HG02571 (cell line): ENCODE measurements at regions not wholly inside any gene's neighbourhood (a gene's known extent, or its start where the extent isn't known, plus 50 kb on each side); places are given as distances from the start of the nearest gene placed in this dataset.
"Not testable (repeated sequence)": the region's sequence is repeated elsewhere in the genome, so short reads cannot be mapped to it uniquely, and the experiment has no call there.

Experiments
- ATAC-seq: cut with Tn5 transposase; IDR thresholded peaks from one replicate; pipeline ENCODE4 v1.9.1; 2021; ENCODE audit warnings: mild to moderate bottlenecking, moderate library complexity; ENCODE audit not compliant: unreplicated experiment

DNA sequence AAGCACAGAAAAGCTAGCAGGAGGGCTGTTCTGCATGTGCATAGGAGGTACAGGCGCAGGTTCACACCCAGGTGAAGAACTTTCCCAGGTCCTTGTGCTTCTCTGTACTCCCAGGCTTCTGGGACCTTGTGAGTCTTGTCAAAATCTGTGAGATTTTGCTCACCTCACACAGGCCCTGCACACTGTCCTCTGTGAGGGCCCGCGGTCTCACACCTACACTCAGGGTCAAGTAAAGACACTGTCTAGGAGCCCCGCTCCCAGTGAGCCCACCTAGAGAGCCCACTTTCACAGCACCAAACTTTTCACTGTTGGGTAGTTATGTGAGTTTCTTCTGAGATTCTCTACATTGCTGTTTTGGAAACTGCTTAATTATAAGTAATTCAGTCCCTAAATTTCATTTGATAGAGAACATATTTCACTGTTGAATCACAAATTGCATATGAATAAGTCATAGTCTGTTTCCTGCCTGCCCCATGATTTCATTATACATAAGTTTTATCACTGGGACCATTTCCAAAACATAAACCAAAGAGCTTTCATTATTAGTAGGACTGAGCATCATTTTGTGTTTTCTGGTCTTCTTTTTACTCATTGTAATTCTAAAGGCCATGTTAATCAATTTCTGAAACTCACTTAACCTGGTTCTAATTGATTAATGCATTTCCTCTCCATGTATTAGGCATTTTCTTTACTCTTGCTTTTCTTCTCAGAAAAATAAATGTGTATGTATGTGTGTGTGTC is 234.2 kb upstream of the SPOPL start:
- ATAC-seq, result no peak

DNA sequence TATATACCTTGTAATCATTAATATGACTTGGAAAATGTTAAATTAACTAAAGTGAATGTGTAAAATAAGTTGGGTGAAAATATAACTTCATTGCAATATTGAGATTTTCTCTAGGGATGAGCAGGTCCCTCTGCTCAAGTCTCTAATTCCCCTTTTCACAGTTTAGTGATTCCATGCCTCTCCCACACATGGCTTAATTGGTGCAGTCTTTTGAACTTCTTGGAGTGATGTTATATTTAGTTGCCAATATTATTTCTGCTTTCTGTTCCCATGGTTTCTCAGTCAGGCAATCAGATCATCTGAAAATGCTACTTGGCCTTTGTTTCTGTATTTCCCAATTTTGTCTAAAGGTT is 233.7 kb upstream of the SPOPL start:
- ATAC-seq, result no peak

DNA sequence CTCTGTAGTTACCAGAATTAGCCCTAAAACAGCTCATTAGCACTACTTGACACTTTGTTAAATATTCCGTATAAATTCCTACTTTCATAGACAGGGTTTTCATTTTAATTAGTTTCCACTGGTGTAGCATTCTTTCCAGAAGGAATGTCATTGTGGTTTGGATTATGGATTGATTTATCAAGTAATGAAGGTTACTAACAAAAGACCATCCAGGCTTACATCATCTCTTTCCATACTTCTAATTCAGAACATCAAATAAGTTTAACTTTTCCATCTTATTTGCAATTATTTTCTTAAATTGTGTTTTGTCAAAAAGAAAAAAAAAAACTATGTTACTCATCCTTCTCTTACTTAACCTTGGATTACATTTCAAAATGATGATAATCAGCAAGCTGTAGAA is 231.8 kb upstream of the SPOPL start:
- ATAC-seq, result no peak

DNA sequence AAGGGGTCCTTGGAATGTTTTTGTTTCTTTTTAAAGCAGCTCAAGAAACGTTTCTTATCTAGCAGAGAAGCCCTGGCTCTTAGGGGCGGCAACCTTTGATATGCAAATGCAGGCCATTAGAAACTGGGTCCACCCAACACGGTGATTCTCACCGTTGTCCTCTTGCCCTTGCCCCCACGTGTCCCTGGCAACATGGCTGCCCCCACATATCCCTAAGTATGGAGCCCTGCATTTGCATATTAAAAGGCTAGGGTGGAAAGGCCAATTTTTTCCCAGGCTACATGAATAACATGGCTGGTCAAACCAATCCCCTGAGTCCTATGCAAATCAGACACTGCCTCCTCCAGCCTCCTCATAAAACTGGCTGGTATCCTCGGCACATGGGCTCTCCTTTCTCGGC is 230.1 kb upstream of the SPOPL start:
- no peak for ATAC-seq

DNA sequence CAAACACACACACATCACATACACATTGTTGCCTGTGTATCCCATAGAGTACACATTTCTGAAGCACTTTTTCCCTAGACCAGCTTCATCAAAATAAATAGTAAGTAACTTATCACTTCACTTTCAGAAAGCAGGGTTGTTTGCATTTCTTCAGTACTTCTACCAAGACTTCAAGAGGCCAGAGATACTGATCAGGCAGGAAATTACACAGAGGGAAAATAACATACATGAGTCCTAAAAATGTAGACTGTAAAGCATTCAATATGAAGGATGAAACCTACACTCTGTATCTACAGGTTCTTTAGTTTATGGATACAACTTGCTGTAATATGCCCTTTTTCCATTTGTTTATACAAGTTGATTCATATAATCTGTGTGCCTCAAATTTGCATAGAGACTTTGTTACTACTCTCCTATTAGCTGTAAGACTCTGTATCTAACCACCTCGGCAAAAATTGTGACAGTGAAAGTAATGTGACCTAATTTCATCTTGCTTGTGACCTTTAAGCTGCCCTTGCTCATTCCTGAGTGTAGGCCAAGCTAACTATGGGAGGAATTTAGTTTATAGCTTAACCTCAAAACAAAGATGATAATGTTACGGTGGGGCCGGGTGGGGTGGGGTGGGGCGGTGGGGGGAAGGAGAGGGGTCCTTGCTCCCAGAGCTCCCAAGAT is 228.9 kb upstream of the SPOPL start:
- no peak for ATAC-seq

DNA sequence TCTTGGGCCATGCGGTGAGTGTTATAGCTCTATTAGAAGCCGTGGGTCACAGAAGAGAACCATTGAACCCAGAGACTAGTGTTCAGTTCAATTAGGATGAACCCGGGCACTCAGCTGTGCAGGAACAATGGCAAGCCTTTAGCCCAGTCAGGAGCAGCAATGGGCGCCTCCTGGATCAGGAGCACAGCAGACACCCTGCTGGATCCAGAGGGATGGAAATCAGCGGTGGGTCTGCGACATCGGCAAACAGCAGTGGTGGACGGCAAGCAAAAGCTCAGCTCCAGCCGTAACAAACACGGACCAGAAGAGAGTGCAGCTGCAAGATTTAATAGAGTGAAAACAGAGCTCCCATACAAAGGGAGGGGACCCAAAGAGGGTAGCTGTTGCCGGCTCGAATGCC is 228.3 kb upstream of the SPOPL start:
- not testable (repeated sequence) for ATAC-seq

DNA sequence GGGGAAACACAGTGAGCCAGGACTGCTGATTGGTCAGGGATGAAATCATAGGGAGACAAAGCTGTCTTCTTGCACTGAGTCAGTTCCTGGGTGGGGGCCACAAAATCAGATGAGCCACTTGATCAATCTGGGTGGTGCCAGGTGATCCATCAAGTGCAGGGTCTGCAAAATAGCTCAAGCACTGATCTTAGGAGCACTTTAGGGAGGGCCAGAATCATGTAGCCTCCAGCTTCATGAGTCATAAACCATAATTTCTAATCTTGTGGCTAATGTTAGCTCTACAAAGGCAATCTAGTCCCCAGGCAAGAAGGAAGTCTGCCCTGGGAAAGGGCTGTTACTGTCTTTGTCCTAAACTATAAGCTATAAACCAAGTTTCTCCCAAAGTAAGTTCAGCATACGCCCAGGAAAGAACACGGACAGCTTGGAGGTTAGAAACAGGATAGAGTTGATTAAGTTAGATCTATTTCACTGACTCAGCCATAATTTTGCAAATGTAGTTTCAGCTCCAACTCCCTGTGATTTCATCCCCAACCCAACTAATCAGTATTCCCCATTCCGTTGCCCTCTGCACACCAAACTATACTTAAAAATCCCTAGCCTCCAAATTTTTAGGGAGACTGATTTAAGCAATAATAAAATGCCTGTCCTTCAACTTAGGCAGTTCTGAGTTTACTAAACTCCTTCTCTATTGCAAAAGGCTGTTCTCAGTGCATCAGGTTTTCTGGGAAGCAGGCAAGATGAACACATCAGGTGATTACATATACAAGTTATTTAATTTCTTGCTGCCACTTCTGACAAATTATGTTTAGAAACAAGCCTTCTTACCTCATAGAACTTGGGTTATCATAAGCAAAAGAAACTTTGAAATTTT is 226.9 kb upstream of the SPOPL start:
- ATAC-seq, result no peak

DNA sequence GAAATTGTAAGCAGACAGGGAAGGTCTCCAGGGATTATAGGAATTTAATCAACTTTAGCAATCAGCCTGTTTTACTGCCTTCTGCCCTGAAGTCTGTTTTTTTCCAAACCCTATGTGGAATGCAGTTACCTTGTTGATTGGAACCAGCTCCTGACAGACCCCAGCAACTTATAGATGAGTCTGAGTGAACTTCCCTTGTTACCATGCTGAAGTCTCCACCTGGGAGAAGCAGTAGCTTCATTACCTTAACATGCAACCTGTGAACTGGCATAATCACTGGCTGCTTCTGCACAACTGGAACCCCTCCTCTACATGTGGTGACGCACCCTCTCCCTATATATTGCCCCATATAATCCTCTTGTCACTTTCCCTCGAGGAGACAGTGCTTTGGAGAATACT is 226.3 kb upstream of the SPOPL start:
- ATAC-seq, result no peak

DNA sequence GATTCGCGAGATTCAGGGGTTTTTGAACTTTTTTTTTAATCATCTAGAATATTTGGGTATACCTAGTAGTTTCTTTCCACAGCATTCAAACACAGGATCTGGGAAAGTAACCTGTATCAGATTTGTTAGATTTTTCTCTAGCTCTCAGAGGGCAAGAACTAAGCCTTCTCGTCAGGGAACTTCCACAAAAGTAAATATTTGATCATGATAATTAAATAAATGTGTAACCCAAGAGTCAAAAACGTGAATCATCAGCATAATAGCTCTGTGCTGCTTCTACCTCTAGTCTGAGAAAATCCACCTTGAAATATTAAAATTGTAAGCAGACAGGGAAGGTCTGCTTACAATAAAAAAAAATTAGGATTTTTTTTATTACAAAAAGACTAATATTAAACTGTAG is 225.7 kb upstream of the SPOPL start:
- no peak for ATAC-seq

DNA sequence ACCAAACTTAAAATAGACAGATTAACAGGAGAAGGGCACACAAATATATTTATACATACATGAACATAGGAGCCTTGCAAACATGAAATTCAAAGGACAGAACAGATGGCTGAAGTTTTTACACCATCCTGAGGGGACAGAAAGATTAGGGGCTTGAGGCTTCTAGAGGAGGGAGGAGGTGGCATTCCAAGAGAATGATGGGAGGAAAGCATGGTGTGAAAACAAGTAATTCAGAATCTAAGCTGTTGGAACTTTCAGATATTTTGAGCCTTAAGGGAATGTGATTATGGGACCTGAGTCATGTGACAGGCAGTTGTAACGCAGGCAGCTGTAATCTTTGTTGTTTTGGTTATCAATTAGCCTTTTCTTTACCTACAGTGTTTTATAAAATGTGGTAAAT is 225.2 kb upstream of the SPOPL start:
- no peak for ATAC-seq

DNA sequence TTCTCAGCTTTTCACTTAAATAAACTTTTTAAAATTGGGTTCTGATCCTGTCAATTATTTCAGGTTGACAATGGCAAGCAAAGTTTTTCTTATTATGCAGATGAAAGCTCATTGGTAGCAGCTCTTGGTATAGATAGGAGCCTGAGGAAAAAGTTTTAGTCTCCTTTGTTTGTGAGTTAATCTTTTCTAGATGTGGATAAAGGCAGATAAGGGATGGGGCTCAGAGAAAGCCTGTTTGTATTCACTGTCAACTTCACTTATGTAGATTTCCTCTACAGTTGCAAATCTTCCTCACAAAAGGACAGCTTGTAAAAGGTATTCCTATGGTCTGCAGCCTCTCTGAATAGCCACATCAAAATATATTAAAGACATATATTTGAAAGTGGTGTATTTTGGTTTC is 224.5 kb upstream of the SPOPL start:
- ATAC-seq, result no peak

DNA sequence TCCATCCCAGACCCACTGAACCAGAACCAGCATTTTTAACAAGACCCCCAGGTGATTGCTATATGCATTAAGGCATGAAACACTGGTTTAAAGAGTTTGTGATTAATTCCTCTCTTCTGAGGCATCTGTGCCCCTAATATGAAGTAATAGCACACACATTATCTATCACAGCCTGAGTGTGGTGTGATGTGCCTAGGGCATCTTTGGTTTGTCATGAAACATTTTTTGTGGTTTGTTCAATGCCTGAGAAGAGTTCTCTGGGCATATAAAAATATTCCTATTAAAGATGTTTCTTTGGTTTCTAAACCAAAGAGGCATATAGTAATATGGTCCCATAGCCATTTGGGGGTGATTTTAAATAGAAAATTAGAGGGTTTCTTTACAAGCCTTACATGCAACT is 221.7 kb upstream of the SPOPL start:
- no peak for ATAC-seq

DNA sequence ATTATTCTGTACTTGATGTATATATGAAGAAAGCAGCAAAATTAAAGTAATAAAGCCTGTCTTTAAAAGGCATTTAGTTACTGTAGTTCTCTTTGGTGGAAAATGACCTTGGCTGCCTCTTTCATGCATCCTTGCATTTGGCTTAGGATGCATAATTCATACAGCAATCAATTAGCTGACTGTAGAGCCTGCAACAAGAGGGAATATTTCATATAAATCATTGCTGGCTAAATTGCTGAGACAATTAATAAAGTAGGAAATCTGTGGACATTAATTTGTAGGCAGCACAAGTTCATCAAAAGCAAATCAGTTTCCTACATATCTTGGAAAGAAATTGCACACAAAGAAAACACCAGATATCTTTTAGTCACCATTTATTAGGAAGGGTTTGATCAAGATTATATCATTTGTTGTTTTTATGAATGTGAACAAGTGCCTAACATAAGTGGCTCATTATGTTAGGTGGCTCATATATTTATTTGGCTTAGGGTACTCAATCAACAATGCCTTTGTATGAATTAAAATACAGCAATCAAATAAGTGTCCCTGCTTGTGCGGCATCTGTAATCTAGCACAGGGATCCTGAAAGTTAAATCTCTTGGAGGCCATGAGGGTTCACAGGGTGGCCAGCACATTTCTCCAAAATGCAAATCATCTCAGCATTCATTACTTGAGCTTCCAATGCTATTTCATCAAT is 220.4 kb upstream of the SPOPL start:
- ATAC-seq, result no peak

DNA sequence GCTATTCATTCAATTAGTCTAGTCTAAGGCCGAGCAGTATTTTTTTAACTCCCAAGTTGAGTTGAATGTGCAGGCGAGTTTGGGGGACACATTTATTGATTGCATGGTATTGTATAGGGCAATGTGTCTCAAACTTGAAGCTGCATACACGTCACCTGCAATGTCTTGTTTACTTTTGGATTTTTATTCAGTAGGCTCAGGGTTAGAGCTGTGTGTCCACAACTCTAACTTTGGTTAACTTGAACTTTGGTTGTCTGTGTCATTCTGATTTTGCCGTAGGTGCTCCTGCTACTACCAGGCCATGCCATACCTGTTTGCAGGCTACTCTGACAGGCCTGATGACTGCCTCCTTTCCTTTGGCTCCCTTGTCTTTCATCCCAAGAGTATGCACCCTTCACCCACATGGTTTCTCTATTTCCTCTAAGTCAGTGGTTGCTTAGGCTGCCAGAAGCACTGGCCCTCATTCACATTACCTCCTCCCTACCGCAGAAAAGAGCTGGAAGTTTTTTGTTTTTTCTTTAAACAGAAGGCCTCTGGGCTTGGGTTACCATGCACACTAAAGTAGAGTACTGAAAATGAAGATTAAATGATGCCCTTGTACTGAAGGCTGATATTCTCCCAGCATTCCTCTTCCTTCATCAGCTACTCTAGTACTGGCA is 219.4 kb upstream of the SPOPL start:
- ATAC-seq, result no peak

DNA sequence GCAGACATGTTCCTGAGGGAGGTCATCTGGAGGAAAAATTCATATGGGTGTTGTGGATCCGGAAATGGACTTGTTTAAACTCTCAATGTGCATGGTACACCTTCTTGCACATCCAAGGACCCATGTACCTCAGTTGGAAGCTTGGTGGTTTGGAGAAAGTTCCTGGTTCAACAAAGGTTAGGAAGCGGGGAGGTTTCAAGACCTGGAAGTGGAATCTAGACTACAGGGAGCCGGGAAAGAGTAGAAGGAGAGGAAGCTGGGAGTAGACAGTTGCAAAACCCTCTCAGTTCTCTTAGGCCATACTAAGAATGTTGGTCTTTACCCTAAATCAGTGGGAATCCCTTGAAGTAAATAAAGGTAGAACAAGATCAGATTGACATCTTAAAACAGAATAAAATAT is 209.8 kb upstream of the SPOPL start:
- ATAC-seq, result no peak

DNA sequence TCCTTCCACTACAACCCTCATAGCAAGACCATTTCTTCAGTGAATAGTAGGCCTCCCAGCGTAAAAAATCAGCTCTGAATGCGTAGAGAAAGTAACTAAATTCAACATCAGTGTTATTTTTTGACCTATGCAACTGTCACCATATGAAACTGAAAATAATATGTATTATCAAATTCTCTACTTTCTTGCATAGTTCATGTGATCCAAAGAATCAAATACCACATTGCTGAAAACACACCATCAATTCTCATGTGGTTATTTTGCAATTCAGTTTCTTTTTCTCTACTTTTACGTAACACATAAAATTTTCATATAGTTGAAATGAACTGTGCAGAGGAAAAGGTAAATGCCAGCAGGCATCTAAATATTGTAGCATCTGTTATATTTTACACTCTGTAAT is 208.5 kb upstream of the SPOPL start:
- no peak for ATAC-seq

DNA sequence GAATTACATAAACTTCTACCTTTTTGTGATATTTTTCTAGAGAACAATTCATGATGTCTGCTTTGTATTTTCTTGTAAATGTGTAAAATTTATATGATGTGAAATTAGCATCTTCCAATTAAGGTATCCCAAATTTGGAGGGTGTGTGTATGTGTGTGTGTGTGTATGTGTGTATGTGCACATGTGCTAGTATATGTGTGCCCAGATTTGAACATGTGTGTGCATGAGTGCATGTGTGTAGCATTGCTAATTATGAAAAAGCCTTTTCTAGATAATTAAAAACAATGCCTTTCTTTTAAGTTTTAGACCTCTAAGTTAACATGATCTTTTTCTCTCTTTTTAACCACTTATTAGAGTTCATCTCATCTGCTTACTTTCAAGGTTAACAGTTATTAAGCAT is 208.0 kb upstream of the SPOPL start:
- no peak for ATAC-seq

DNA sequence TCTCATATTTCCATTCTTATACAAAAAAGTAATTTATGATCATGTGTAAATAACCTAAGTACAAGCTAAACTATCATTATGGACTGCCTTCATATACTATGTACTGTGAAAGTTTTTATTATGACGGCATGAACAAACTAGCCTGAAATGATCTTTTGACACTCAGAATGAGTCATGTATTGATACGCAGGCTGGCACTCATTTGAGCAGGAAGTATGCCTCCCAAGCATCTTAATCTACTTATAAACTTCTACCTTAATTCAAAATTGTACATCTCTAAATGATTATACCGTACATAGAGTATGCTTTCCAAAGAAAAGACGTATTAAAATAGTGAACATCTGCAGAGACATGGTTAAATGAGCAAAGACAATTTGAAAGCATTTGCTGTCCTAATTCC is 207.1 kb upstream of the SPOPL start:
- no peak for ATAC-seq

DNA sequence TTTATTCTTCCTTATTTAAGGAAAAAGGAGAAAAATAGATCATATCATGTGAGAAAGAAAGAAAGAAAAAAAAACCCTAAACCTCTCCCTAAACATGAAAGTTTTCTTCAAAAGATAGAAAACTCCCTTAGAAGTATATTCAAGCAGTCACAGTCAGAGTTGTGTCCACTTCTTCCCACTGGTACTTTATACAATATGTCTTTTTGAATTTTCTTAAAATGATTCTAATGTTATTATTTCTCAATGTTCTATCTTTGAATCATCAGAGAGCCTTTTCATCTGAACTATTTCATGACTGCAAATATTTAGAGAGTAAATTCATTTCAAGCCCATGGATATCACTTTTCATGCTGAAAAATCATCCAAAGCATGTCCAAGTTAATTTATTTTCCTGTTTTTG is 205.2 kb upstream of the SPOPL start:
- ATAC-seq, result no peak

DNA sequence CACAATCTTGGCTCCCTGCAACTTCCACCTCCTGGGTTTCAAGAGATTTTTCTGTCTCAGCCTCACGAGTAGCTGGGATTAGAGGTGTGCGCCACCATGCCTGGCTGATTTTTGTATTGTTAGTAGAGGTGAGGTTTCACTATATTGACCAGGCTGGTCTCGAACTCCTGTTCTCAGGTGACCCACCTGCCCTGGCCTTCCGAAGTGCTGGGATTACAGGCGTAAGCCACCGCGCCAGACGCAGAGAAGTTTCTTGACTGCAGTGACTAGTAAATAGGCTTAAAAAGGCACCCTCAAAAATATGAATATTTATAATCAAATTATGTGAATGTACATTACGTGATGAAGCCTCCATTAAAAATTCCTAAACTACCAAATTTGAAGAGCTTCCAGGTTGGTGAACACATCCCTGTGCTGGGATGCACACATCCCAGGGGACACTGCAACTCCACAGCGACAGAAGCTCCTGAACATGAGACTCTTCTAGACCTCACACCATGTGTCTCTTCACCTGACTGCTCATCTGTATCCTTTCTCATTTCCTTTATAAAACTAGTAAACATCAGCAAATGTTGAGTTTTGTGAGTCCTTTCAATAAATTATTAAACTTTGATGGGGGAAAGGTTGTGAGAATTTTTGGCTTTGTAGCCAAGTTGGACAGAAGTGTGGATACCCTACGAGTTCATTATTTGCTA is 203.3 kb upstream of the SPOPL start:
- ATAC-seq, result no peak
